IMR-90 (cell line): ENCODE measurements at regions not wholly inside any gene's neighbourhood (a gene's known extent, or its start where the extent isn't known, plus 50 kb on each side); places are given as distances from the start of the nearest gene placed in this dataset.

ENCODE experiments used
- ATAC-seq: fragments of 200-7000 bp; cut with Tn5 transposase; 2 replicates; pipeline ENCODE4 v1.9.1; 2020; ENCODE audit warnings: low read depth, mild to moderate bottlenecking, moderate library complexity
- BruUV-seq: library from RNA; stranded (reverse); fragments of 400-500 nt; replicated peaks from 2 replicates; lab custom pipeline; 2021; lab: Mats Ljungman, UMichigan
- CTCF ChIA-PET: fragments of 300-600 bp; formaldehyde crosslinking; extraction: SDS; loops from one replicate; lab custom pipeline; 2021; ENCODE audit warnings: antibody characterized with exemption; lab: Yijun Ruan, JAX
- POLR2A ChIA-PET: fragments of 300-600 bp; sonication (Branson Sonifier 250); formaldehyde crosslinking; loops from one replicate; lab custom pipeline; 2022; ENCODE audit warnings: antibody characterized with exemption; ENCODE audit not compliant: unreplicated experiment; lab: Charles Lee
- DNase-seq: peaks from one replicate; pipeline ENCODE4 v3.0.0; 2013
- H2AFZ ChIP-seq: replicated peaks from 2 replicates; pipeline ENCODE3; 2013; ENCODE audit warnings: low read length, mild to moderate bottlenecking; ENCODE audit not compliant: poor library complexity
- H2AK5ac ChIP-seq: 2 replicates; pipeline ENCODE4 v1.6.1; 2013; ENCODE audit warnings: low read depth, low read length, inconsistent platforms
- H2AK9ac ChIP-seq: replicated peaks from 2 replicates; pipeline ENCODE3; 2013; ENCODE audit warnings: mild to moderate bottlenecking, low read depth, low read length, moderate library complexity; ENCODE audit not compliant: poor library complexity
- H2BK120ac ChIP-seq: 2 replicates; pipeline ENCODE4 v1.6.1; 2013; ENCODE audit warnings: low read depth, low read length, inconsistent platforms
- H2BK15ac ChIP-seq: 3 replicates; pipeline ENCODE4 v1.6.1; 2013; ENCODE audit warnings: low read depth, low read length, inconsistent platforms
- H2BK20ac ChIP-seq: 2 replicates; pipeline ENCODE4 v1.6.1; 2013; ENCODE audit warnings: low read depth, mild to moderate bottlenecking, inconsistent platforms, low read length, moderate library complexity
- H2BK5ac ChIP-seq: 2 replicates; pipeline ENCODE4 v1.6.1; 2013; ENCODE audit warnings: mild to moderate bottlenecking, low read depth, low read length, inconsistent platforms; ENCODE audit not compliant: poor library complexity, severe bottlenecking
- H3K14ac ChIP-seq: replicated peaks from 2 replicates; pipeline ENCODE4 v1.6.1; 2013; ENCODE audit warnings: low read depth, low read length, inconsistent platforms
- H3K18ac ChIP-seq: 2 replicates; pipeline ENCODE4 v1.6.1; 2013; ENCODE audit warnings: low read depth, low read length, control low read depth
- H3K23ac ChIP-seq: 2 replicates; pipeline ENCODE4 v1.6.1; 2013; ENCODE audit warnings: low read depth, low read length, inconsistent platforms
- H3K27ac ChIP-seq: 2 replicates; pipeline ENCODE4 v1.5.1; 2013; ENCODE audit warnings: mild to moderate bottlenecking, control low read depth, low read length; ENCODE audit not compliant: insufficient read depth
- H3K27me3 ChIP-seq: 2 replicates; pipeline ENCODE4 v1.6.1; 2013; ENCODE audit warnings: low read length; ENCODE audit not compliant: control insufficient read depth, insufficient read depth
- H3K36me3 ChIP-seq: 2 replicates; pipeline ENCODE4 v1.6.1; 2013; ENCODE audit warnings: low read length, mixed read lengths; ENCODE audit not compliant: control insufficient read depth, insufficient read depth
- H3K4ac ChIP-seq: 2 replicates; pipeline ENCODE4 v1.6.1; 2013; ENCODE audit warnings: low read depth, low read length, inconsistent platforms
- H3K4me1 ChIP-seq: 2 replicates; pipeline ENCODE4 v1.6.1; 2013; ENCODE audit warnings: low read length, mixed read lengths; ENCODE audit not compliant: control insufficient read depth, insufficient read depth
- H3K4me2 ChIP-seq: 2 replicates; pipeline ENCODE4 v1.6.1; 2013; ENCODE audit warnings: low read depth, mild to moderate bottlenecking, control low read depth, low read length, moderate library complexity
- H3K4me3 ChIP-seq: 2 replicates; pipeline ENCODE4 v1.5.1; 2013; ENCODE audit warnings: low read depth, mild to moderate bottlenecking, control low read depth, low read length, moderate library complexity; ENCODE audit not compliant: insufficient read depth
- H3K56ac ChIP-seq: 2 replicates; pipeline ENCODE4 v1.6.1; 2013; ENCODE audit warnings: low read length, inconsistent platforms; ENCODE audit not compliant: insufficient read depth; ENCODE audit errors: extremely low read depth
- H3K79me1 ChIP-seq, 2 experiments: 2 replicates each; pipeline ENCODE4 v1.6.1; 2013; ENCODE audit warnings: low read length in 2 of 2, inconsistent platforms in 1 of 2, low read depth in 1 of 2
- H3K9ac ChIP-seq: 2 replicates; pipeline ENCODE4 v1.6.1; 2013; ENCODE audit warnings: low read depth, low read length, control low read depth
- H3K9me1 ChIP-seq: 2 replicates; pipeline ENCODE4 v1.6.1; 2013; ENCODE audit warnings: low read length, inconsistent platforms; ENCODE audit not compliant: insufficient read depth
- H3K9me3 ChIP-seq: 2 replicates; pipeline ENCODE4 v1.6.1; 2013; ENCODE audit warnings: low read length; ENCODE audit not compliant: control insufficient read depth, insufficient read depth
- H4K20me1 ChIP-seq: 2 replicates; pipeline ENCODE4 v1.6.1; 2013; ENCODE audit warnings: low read length, inconsistent platforms; ENCODE audit not compliant: insufficient read depth
- H4K5ac ChIP-seq: 2 replicates; pipeline ENCODE4 v1.6.1; 2013; ENCODE audit warnings: mild to moderate bottlenecking, low read depth, low read length, control low read depth
- H4K8ac ChIP-seq, 2 experiments: 2 replicates each; pipeline ENCODE4 v1.6.1; 2013; ENCODE audit warnings: low read depth in 2 of 2, low read length in 2 of 2, control low read depth in 1 of 2, inconsistent platforms in 1 of 2
- H4K91ac ChIP-seq: 2 replicates; pipeline ENCODE4 v1.6.1; 2013; ENCODE audit warnings: low read depth, low read length, inconsistent platforms; ENCODE audit not compliant: insufficient read depth
- CEBPB ChIP-seq: IDR thresholded peaks from 2 replicates; pipeline ENCODE4 v1.6.1; 2012; ENCODE audit warnings: low read depth, low read length, improper control_type of control experiment
- CHD1 ChIP-seq: IDR thresholded peaks from 2 replicates; pipeline ENCODE4 v1.6.1; 2012; ENCODE audit warnings: low read depth, low read length, improper control_type of control experiment
- CTCF ChIP-seq: conservative IDR thresholded peaks from 2 replicates; pipeline ENCODE4 v1.5.1; 2012; ENCODE audit warnings: mild to moderate bottlenecking, low read depth, low read length, improper control_type of control experiment
- ELK1 ChIP-seq: fragments of 150-350 bp; IDR thresholded peaks from 2 replicates; pipeline ENCODE4 v1.6.1; 2016; ENCODE audit warnings: low read depth, mild to moderate bottlenecking, low read length, moderate library complexity, borderline replicate concordance
- FOS ChIP-seq: fragments of 150-350 bp; IDR thresholded peaks from 2 replicates; pipeline ENCODE4 v1.6.1; 2016; ENCODE audit warnings: low read depth, low read length
- MXI1 ChIP-seq: IDR thresholded peaks from 2 replicates; pipeline ENCODE4 v1.6.1; 2012; ENCODE audit warnings: low read depth, mild to moderate bottlenecking, low read length, moderate library complexity, borderline replicate concordance
- NFE2L2 ChIP-seq: fragments of 150-350 bp; IDR thresholded peaks from 2 replicates; pipeline ENCODE4 v1.6.1; 2016; ENCODE audit warnings: low read depth, mild to moderate bottlenecking, low read length
- RCOR1 ChIP-seq: IDR thresholded peaks from 2 replicates; pipeline ENCODE4 v1.6.1; 2012; ENCODE audit warnings: mild to moderate bottlenecking, low read length, improper control_type of control experiment; ENCODE audit not compliant: insufficient replicate concordance
- RFX5 ChIP-seq: IDR thresholded peaks from 2 replicates; pipeline ENCODE4 v1.8.0; 2012; ENCODE audit warnings: low read depth, mild to moderate bottlenecking, low read length, moderate library complexity
- SMC3 ChIP-seq: fragments of 150-350 bp; IDR thresholded peaks from 2 replicates; pipeline ENCODE4 v1.6.1; 2016; ENCODE audit warnings: low read depth, mild to moderate bottlenecking, antibody characterized with exemption, low read length, moderate library complexity
- USF2 ChIP-seq: fragments of 150-350 bp; IDR thresholded peaks from 2 replicates; pipeline ENCODE4 v1.6.1; 2017; ENCODE audit warnings: mild to moderate bottlenecking, antibody characterized with exemption, low read length, low read depth
- WGBS, 2 experiments: methylation state at CpG; one replicate each; pipeline versions ENCODE4 v1.1.5 to v1.1.7; 2013; ENCODE audit warnings: missing lambda C conversion rate in 2 of 2; ENCODE audit not compliant: insufficient read length in 1 of 2; ENCODE audit errors: extremely low coverage in 2 of 2; 5-methylcytosine and 5-hydroxymethylcytosine counted together
- dilution Hi-C: fragments of 300-500 bp; cut with HindIII; formaldehyde crosslinking; loops from one replicate; pipeline ENCODE4 v1.14.3; 2018; ENCODE audit warnings: low sequenced_read_pairs; ENCODE audit not compliant: unreplicated experiment
- in situ Hi-C: fragments of 300-500 bp; cut with MboI; formaldehyde crosslinking; loops from 3 replicates; pipeline ENCODE4 v1.14.3; 2019; ENCODE audit warnings: low sequenced_read_pairs, inconsistent platforms, mixed read lengths
- intact Hi-C: fragments of 100-400 bp; cut with micrococcal nuclease; formaldehyde crosslinking; loops from 2 replicates; pipeline ENCODE4 v1.10.0; 2022

- intact Hi-C loops (no loop called here), in situ Hi-C loops (no loop called here), dilution Hi-C loops (no loop called here)
- DNase-seq (no peak), ATAC-seq (no peak)
- H4K91ac ChIP-seq = no peak overlapping the region
- no TSS peak for BruUV-seq
- no peak overlapping the region for H3K56ac ChIP-seq
- H2AFZ ChIP-seq = no peak overlapping the region
- no peak overlapping the region for H3K4me3 ChIP-seq
- POLR2A ChIA-PET = no interaction called here
- no peak for TF ChIP-seq CTCF
- no peak for TF ChIP-seq MXI1
- no peak for TF ChIP-seq RCOR1
- TF ChIP-seq RFX5 = no peak
- no peak for TF ChIP-seq CEBPB
- TF ChIP-seq USF2 = no peak
- TF ChIP-seq CHD1 = no peak
- TF ChIP-seq NFE2L2 = no peak
- TF ChIP-seq SMC3 = no peak
- TF ChIP-seq ELK1 = no peak
- no peak for TF ChIP-seq FOS
- no peak overlapping the region for H3K4ac ChIP-seq
- no peak overlapping the region for H3K23ac ChIP-seq
- no peak overlapping the region for H4K8ac ChIP-seq
- no peak overlapping the region for H2BK5ac ChIP-seq
- no peaks in the 10 kb centered on the region for H3K79me1 ChIP-seq
- no peak overlapping the region for H3K18ac ChIP-seq
- CTCF ChIA-PET = no interaction called here
- no peak overlapping the region for H2AK9ac ChIP-seq
- no peaks in the 10 kb centered on the region for H3K27me3 ChIP-seq
- H2BK120ac ChIP-seq = no peak overlapping the region
- H3K27ac ChIP-seq = no peak overlapping the region
- H4K20me1 ChIP-seq = no peaks in the 10 kb centered on the region
- 67% methylated on average over 2 of the region's 4 CpGs; no CpG with 5 or more reads in 1 of the 2 experiments for WGBS, 2 experiments
- no peak overlapping the region for H2BK20ac ChIP-seq
- H3K4me2 ChIP-seq = no peak overlapping the region
- no peak overlapping the region for H3K14ac ChIP-seq
- H2AK5ac ChIP-seq = no peak overlapping the region
- H3K36me3 ChIP-seq = no peaks in the 10 kb centered on the region
- no peaks in the 10 kb centered on the region for H3K9me1 ChIP-seq
- peaks cover 6% of the 10 kb centered on the region; the same call in 1 of the 2 replicates for H3K4me1 ChIP-seq
- H4K5ac ChIP-seq = no peak overlapping the region
- no peak overlapping the region for H3K9ac ChIP-seq
- H2BK15ac ChIP-seq = no peak overlapping the region
- H3K9me3 ChIP-seq = no peaks in the 10 kb centered on the region
Observed at GRCh38 chr1:228983661-228984060, 248.4 kb downstream of the RHOU start.
